ENCODE measurements at regions not wholly inside any gene's neighbourhood (a gene's known extent, or its start where the extent isn't known, plus 50 kb on each side); places are given as distances from the start of the nearest gene placed in this dataset.

DNA sequence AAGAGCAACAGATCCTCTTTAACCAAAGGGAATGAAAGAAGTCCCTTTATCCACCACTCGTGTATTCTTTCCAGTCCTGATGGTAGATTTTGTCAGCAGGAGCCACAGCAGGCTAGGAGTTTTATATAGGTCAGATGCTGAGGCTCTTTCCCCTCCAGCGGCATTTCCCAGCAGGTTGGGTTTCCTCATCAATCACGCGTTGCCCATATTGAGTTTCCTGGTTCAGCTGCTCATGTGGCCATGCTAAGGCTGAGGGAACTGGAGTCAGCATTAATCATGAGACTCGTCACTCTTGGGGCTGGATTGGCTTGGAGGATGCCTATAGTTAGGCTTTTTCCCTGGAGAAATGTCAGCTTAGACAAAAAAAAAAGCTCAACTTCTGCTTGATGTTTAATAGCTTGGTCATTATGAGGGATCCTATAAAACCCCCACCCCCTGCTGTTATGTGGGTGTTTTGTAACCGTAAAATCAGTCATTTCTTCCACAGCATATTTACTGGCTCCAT lies 193.4 kb upstream of the GAS1 start:
- H3K27ac ChIP-seq = no peak overlapping the region
- peaks cover 0 to 21% (median 0%) of the 10 kb centered on the region in 7 donors for H3K27me3 ChIP-seq
- no peaks in the 10 kb centered on the region for H3K4me1 ChIP-seq
- DNase-seq = no peak
- no peak overlapping the region for H3K4me3 ChIP-seq
- 91 to 94% methylated on average over 6 of the region's 6 CpGs for WGBS, 2 donors
- intact Hi-C loops (cut with DNase I) = no loop called here
- no peak for ATAC-seq
- no peaks in the 10 kb centered on the region for H3K36me3 ChIP-seq
- H3K9me3 ChIP-seq = peaks cover 0 to 3% (median 0%) of the 10 kb centered on the region in 11 donors
- TF ChIP-seq, protein P1, sequence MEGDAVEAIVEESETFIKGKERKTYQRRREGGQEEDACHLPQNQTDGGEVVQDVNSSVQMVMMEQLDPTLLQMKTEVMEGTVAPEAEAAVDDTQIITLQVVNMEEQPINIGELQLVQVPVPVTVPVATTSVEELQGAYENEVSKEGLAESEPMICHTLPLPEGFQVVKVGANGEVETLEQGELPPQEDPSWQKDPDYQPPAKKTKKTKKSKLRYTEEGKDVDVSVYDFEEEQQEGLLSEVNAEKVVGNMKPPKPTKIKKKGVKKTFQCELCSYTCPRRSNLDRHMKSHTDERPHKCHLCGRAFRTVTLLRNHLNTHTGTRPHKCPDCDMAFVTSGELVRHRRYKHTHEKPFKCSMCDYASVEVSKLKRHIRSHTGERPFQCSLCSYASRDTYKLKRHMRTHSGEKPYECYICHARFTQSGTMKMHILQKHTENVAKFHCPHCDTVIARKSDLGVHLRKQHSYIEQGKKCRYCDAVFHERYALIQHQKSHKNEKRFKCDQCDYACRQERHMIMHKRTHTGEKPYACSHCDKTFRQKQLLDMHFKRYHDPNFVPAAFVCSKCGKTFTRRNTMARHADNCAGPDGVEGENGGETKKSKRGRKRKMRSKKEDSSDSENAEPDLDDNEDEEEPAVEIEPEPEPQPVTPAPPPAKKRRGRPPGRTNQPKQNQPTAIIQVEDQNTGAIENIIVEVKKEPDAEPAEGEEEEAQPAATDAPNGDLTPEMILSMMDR (IDR thresholded peaks at IDR 0.05) = no peak

DNA sequence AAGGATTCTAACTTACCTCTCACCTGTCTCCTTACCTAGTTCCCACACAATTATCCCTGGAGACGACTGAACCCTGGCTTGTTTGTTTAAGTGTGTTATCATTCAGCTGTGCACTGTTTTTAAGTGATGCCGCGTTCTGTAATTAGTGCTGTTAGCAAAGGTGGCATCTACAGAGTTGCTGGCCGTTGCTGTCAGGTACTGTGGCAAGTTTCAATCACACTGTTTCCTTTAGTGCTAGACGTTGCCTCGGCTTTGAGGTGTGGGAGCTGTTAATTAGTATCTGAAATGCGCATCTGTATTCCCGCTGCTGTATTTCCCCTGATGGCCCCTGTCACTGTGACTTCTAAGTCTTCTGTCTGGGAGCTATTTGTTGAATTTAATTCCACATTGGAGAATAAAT lies 193.8 kb upstream of the GAS1 start:
- intact Hi-C loops (cut with DNase I) = no loop called here
- Histone ChIP-seq H3K4me3 (no peak overlapping the region), H3K9me3 (peaks cover 0 to 8% (median 0%) of the 10 kb centered on the region in 11 donors), H3K27me3 (peaks cover 0 to 21% (median 0%) of the 10 kb centered on the region in 7 donors), H3K4me1 (no peaks in the 10 kb centered on the region), H3K27ac (no peak overlapping the region), H3K36me3 (no peaks in the 10 kb centered on the region)
- WGBS, 2 donors = 80 to 84% methylated on average over 8 of the region's 8 CpGs
- ATAC-seq = no peak
- no peak for DNase-seq
- TF ChIP-seq, protein P1 (IDR thresholded peaks at IDR 0.05) = no peak

DNA sequence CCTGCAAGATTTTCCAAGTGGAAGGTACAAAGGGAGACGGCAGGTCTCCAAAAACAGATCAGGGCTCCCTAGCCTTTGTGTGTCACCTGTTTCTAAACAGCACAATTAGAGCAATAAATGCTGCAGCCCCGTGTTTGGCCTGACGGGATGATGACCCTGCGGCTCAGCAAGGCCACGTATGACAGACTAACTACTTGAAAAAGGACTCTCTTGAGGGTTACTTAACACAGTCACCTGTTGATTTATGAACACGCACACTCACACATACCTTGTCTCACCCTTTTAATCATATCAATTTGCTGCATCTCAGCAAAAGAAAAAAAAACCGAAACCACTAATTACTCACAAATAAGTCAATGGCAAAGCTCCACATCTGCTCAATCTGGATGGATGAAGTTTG lies 199.6 kb upstream of the GAS1 start:
- Histone ChIP-seq H3K27me3 (peaks cover 0 to 15% (median 0%) of the 10 kb centered on the region in 7 donors), H3K4me3 (no peak overlapping the region), H3K4me1 (peaks cover 0 to 21% (median 15%) of the 10 kb centered on the region in 9 donors), H3K36me3 (no peaks in the 10 kb centered on the region), H3K9me3 (peaks cover 0 to 9% (median 0%) of the 10 kb centered on the region in 11 donors), H3K27ac (no peak overlapping the region)
- ATAC-seq (no peak), DNase-seq (no peak)
- TF ChIP-seq, protein P1 (IDR thresholded peaks at IDR 0.05) = no peak
- intact Hi-C loops (cut with DNase I) = loop anchor here in 2 of 10 donors (5.0 kb wide), 1 partner anchor 200 kb away; the partner anchor contains the start of gene GAS1 (in 2 of the 2)
- 91% methylated on average over 7 of the region's 7 CpGs for WGBS, 2 donors

DNA sequence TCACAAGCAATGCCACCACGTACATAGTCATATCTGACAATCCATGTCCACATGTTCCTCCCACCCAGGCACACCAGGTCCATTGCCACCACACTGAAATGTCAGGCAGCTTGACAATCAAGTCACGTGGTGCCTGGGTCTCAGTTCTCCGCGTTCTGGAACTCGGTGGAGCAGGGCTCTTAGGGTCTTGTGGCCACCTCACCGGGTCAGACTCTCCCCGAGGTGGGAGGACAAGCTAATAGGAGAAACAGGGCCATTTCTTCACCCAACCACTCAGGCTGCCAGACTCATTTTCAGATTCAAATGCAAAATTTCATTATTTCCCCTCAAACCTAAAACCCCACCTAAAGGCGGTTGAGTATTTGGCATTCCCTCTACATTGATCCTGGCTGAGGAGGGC lies 200.5 kb upstream of the GAS1 start:
- no peaks in the 10 kb centered on the region for H3K36me3 ChIP-seq
- TF ChIP-seq, protein P1 (IDR thresholded peaks at IDR 0.05) = no peak
- H3K27ac ChIP-seq = peak overlapping the region; percentile 73 to 89 (median 81)
- ATAC-seq (peak in 2 of 8 donors; percentile 2 to 15), DNase-seq (no peak)
- peak overlapping the region in 7 of 10 donors; percentile 6 to 57 (median 51) for H3K4me3 ChIP-seq
- peaks cover 0 to 21% (median 15%) of the 10 kb centered on the region in 9 donors for H3K4me1 ChIP-seq
- peaks cover 0 to 15% (median 0%) of the 10 kb centered on the region in 7 donors for H3K27me3 ChIP-seq
- WGBS, 2 donors = 80 to 89% methylated on average over 8 of the region's 8 CpGs
- intact Hi-C loops (cut with DNase I) = loop anchor here in 2 of 10 donors (5.0 kb wide), 1 partner anchor 201 kb away; the partner anchor contains the start of gene GAS1 (in 2 of the 2)
- peaks cover 0 to 9% (median 0%) of the 10 kb centered on the region in 11 donors for H3K9me3 ChIP-seq
